GM21360 (cell line): ENCODE measurements at regions not wholly inside any gene's neighbourhood (a gene's known extent, or its start where the extent isn't known, plus 50 kb on each side); places are given as distances from the start of the nearest gene placed in this dataset.

ENCODE experiments used
- ATAC-seq: cut with Tn5 transposase; IDR thresholded peaks from one replicate; pipeline ENCODE4 v1.9.1; 2021; ENCODE audit warnings: mild to moderate bottlenecking, moderate library complexity; ENCODE audit not compliant: unreplicated experiment

DNA sequence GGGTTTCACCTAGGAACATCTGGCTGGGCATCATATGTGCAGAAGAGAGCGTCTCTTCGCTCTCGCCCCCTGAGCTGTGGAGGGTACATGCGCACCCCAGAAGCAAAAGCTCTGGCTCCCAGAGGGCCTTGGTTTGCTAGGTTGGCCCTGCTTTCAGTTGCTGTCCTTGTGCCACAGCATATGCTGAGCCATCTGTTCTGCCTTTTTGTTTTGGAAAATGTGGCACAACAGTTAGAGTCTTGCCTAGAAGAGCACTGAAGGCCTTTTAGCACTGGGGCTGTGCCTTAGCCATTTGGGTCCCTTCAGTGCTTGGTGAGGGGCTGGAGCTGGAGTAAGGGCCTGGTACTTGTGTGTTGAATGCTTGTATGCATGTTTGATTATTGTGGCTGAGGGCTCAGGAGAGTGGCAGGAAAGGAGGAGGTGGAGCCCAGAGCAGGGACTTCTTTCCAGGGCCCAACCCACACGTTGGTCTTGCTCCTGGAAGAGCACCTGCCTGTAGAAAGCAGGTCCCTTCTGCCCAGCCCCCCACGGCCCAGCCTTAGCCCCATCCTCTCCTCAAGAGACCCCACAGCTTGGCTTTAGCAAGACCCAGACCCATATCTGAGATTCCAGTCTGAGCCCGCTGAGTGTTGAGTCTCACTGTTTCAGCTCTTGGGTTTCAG lies 113.7 kb downstream of the SLC25A47 start:
- no peak for ATAC-seq

- ATAC-seq = no peak
These were observed 115.1 kb downstream of the SLC25A47 start for GRCh38 chr14:100438271-100438670.

DNA sequence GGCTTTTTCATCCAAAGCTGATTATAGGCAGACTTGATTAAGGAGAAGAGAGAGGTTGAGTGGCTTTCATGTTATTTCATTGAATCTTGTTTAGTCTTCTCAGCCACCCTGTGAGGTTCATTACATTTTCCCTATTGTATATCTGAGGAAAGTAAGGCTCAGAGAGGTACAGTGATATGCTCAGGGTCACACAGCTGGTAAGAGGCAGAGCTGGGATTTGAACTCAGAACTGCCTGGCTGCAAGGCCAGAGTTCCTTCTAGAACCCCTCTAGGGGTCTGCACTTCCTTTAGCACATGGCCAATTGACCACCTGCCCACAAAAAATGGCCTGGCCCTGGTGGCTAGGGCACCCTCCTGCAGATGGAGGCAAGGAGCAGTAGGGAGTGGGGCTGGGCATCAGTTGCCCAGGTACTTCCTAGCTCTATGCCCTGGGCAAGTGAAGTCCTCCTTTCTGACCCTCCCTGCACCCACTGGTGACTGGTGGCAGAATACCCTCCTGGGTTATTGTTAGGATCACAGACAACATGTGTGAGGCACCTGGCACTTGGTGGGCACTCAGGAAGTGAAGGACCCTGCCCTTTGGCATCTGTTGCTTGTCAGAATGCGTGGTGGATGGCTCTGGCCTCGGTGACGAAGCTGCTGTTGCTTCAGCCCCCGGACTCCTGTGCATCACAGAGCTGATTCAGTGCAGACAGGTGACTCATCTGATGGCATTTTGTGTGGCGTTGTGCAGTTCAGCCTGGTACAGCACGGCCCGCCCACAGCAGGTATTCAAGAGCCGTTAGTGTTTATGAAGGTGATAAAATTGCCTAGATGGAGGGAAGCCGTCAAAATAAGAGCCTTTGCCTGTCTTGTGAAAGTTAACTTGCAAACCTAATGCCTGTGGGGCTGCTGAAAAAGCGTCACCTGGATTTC lies 115.8 kb downstream of the SLC25A47 start:
- no peak for ATAC-seq

- ATAC-seq = no peak
These were observed 116.6 kb downstream of the SLC25A47 start for GRCh38 chr14:100439781-100440180.

DNA sequence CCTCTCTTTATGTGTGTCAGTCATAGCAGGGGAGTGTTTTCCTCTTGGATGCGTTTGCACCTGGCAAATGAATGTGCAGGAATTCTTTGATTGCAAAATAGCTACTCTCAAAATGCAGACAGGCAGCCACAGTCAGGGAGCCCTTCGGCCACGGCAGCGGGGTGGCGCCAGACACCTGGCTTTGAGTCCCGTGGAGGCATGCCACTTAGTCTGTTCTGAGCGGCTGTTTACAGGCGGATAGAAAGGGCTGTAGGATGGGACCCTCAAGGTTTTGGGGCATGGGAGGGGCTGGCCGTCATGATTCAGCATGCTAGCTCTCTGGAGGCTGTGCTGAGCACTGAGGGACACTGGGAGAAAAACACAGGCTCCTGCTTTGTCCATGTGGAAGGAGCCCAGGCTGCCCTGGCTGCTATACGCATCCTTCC lies 117.1 kb downstream of the SLC25A47 start:
- ATAC-seq = no peak

DNA sequence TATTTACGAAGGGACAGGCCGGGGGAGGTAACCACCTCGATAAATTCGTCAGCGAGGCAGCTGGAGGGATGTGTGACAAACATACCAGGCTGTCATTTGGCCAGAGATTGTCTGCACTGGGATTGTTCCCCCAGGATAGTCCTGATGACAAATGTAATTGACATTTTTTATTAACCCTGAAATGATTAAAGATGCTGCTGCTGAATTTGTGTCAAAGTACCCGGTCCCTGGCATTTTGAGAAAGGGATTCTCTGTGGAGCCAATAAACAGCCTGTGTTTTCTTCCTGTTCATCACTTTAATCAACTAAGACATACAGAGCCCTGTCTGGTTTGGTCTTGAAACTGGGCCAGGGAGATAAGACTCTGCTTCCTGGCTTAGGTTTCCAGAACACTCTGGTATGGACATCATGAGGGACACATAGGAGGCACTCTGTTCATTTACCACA lies 117.6 kb downstream of the SLC25A47 start:
- ATAC-seq = no peak

- ATAC-seq = peak; percentile 55
These were observed 118.3 kb downstream of the SLC25A47 start for GRCh38 chr14:100441271-100441947.

GRCh38 chr14:100442036-100442435 lies 118.9 kb downstream of the SLC25A47 start:
- no peak for ATAC-seq

- ATAC-seq = no peak
These were observed 119.7 kb downstream of the SLC25A47 start for GRCh38 chr14:100442498-100443490.

DNA sequence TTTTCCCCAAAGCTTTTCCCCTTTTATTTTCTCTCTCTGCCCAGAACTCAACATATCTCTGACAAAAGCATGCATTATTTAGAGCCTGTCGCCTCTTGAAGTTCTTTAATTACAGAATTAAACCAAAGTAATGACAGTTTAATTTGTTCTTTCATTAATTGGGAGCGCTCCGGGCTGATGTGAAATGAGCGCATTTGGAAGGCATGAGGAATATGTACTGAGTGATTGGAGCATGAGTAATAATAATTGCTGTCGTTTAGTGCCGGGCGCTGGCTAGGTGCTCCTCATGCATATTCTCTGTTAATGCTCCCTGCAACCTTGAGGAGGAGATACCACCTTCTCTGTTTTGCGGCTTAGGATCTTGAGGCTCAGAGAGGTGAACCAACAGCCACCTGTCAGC lies 120.5 kb downstream of the SLC25A47 start:
- no peak for ATAC-seq

GRCh38 chr14:100445436-100446088 lies 122.4 kb downstream of the SLC25A47 start:
- no peak for ATAC-seq

GRCh38 chr14:100446572-100446971 lies 123.4 kb downstream of the SLC25A47 start:
- no peak for ATAC-seq

DNA sequence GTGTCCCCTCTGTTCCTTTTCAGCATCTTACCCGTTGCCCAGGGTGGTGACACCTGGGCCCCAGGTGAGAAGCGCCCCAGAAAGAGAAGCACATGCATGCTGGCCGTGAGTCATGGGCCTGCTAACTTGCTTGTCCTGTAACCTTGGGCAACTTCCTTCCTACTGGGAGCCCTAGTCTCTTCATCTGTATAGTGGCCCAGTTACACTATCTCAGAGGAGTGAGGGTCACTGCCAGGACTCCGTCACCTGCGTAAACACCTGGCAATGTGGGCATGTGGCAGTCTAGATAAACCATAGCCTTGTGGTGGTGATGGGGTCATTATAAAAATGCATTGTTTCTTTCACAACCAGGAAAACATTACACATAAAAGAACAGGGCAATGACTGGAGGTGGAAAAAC lies 125.2 kb downstream of the SLC25A47 start:
- no peak for ATAC-seq

- no peak for ATAC-seq
These were observed 126.3 kb downstream of the SLC25A47 start for GRCh38 chr14:100449225-100449987.

GRCh38 chr14:100450049-100450448 lies 126.9 kb downstream of the SLC25A47 start:
- ATAC-seq = no peak

GRCh38 chr14:100450736-100451135 lies 127.6 kb downstream of the SLC25A47 start:
- no peak for ATAC-seq

GRCh38 chr14:100451264-100451663 lies 128.1 kb downstream of the SLC25A47 start:
- no peak for ATAC-seq

- no peak for ATAC-seq
These were observed 130.8 kb downstream of the SLC25A47 start for GRCh38 chr14:100453930-100454329.

DNA sequence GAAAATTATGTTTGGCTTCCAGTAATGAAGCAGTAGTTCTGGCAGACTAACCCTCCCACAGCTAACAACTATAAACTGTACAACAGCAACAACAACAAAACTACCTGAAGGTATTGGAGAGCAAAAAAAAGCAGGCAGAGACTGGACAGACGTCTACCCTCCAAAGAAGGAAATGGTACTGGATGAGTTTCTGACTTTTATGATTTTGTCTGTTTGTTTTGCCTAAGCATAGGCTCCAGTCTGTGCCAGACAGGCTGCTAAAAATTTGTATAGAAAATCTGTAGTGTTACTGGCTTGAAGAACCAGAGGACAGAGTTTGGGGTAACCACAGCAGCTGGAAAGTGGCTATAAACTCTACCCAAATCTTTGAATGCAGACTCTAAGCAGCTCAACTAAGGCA lies 131.3 kb downstream of the SLC25A47 start:
- ATAC-seq = no peak
